RWPE2 (cell line): ENCODE measurements at regions not wholly inside any gene's neighbourhood (a gene's known extent, or its start where the extent isn't known, plus 50 kb on each side); places are given as distances from the start of the nearest gene placed in this dataset.
"Not testable (repeated sequence)": the region's sequence is repeated elsewhere in the genome, so short reads cannot be mapped to it uniquely, and the experiment has no call there.

Experiments
- ATAC-seq: fragments of 200-7000 bp; cut with Tn5 transposase; 3 replicates; pipeline ENCODE4 v1.9.1; 2021; ENCODE audit warnings: low read depth
- DNase-seq: peaks from one replicate; pipeline ENCODE4 v3.0.0-alpha.2; 2020; ENCODE audit warnings: low spot score
- H3K27ac ChIP-seq: fragments of 450-650 bp; 2 replicates; pipeline ENCODE4 v1.5.1; 2017; ENCODE audit warnings: mild to moderate bottlenecking; ENCODE audit not compliant: poor library complexity, severe bottlenecking
- H3K27me3 ChIP-seq: fragments of 250-450 bp; sonication (Bioruptor Pico); 2 replicates; pipeline ENCODE4 v1.5.1; 2021; ENCODE audit warnings: mild to moderate bottlenecking, moderate library complexity; ENCODE audit not compliant: insufficient read depth, poor library complexity, severe bottlenecking
- H3K36me3 ChIP-seq: fragments of 250-450 bp; sonication (Bioruptor Pico); 2 replicates; pipeline ENCODE4 v1.5.1; 2020; ENCODE audit warnings: low read depth, mild to moderate bottlenecking, moderate library complexity
- H3K4me1 ChIP-seq: fragments of 250-450 bp; sonication (Bioruptor Pico); 2 replicates; pipeline ENCODE4 v1.5.1; 2021; ENCODE audit warnings: mild to moderate bottlenecking, moderate library complexity; ENCODE audit not compliant: insufficient read depth, poor library complexity, severe bottlenecking
- H3K4me3 ChIP-seq: fragments of 250-450 bp; sonication (Bioruptor Pico); 2 replicates; pipeline ENCODE4 v1.5.1; 2021; ENCODE audit warnings: mild to moderate bottlenecking, moderate library complexity; ENCODE audit not compliant: severe bottlenecking
- H3K9me3 ChIP-seq: fragments of 250-450 bp; sonication (Bioruptor Pico); 2 replicates; pipeline ENCODE4 v1.5.1; 2021; ENCODE audit warnings: mild to moderate bottlenecking, moderate library complexity; ENCODE audit not compliant: severe bottlenecking
- TF ChIP-seq, protein P1 (sequence below): fragments of 450-650 bp; IDR thresholded peaks from one replicate; pipeline ENCODE4 v1.5.1; 2017; ENCODE audit warnings: mild to moderate bottlenecking, moderate library complexity; ENCODE audit not compliant: poor library complexity, severe bottlenecking

- H3K27me3 ChIP-seq = no peaks in the 10 kb centered on the region
- H3K4me1 ChIP-seq = no peaks in the 10 kb centered on the region
- DNase-seq = no peak
- H3K9me3 ChIP-seq = no peaks in the 10 kb centered on the region
- no peak overlapping the region for H3K4me3 ChIP-seq
- no peak for ATAC-seq
- no peak overlapping the region for H3K27ac ChIP-seq
- H3K36me3 ChIP-seq = no peaks in the 10 kb centered on the region
- TF ChIP-seq, protein P1, sequence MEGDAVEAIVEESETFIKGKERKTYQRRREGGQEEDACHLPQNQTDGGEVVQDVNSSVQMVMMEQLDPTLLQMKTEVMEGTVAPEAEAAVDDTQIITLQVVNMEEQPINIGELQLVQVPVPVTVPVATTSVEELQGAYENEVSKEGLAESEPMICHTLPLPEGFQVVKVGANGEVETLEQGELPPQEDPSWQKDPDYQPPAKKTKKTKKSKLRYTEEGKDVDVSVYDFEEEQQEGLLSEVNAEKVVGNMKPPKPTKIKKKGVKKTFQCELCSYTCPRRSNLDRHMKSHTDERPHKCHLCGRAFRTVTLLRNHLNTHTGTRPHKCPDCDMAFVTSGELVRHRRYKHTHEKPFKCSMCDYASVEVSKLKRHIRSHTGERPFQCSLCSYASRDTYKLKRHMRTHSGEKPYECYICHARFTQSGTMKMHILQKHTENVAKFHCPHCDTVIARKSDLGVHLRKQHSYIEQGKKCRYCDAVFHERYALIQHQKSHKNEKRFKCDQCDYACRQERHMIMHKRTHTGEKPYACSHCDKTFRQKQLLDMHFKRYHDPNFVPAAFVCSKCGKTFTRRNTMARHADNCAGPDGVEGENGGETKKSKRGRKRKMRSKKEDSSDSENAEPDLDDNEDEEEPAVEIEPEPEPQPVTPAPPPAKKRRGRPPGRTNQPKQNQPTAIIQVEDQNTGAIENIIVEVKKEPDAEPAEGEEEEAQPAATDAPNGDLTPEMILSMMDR = no peak
Observed at GRCh38 chr11:44472916-44473315, 92.5 kb upstream of the CD82 start.

GRCh38 chr11:44474702-44475101, 90.8 kb upstream of the CD82 start:
- peaks cover 1% of the 10 kb centered on the region for H3K27me3 ChIP-seq
- TF ChIP-seq, protein P1 = no peak
- no peaks in the 10 kb centered on the region for H3K36me3 ChIP-seq
- no peak overlapping the region for H3K27ac ChIP-seq
- H3K4me3 ChIP-seq = no peak overlapping the region
- H3K4me1 ChIP-seq = no peaks in the 10 kb centered on the region
- no peak for DNase-seq
- H3K9me3 ChIP-seq = no peaks in the 10 kb centered on the region
- no peak for ATAC-seq

DNA sequence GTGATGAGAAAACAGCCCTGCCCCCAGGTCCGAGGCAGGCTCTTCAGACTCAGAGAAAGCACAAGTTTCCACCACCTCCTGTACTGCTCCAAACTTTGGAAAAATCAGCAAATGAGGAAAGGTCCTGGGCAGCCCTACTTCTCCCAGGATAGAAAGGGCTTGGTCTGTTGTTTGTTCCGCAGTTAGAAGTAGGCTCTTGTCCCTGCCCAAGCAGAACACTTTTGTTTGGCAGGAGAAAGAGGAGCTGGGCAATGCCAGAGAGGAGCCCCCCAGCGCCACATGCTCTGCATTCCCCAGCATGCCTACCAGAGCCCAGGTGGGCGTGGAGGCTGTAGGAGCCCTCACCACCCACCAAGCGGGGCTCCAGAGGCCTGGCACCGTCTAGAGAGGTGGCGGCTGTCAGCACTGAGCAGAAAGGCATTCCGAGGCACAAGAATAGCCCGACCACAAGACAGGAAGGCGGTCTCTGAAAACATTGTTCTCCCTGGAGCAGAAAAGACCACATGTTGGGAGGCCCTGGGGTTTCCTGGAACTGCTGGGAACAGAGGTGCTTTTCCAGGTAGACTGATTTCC, 90.3 kb upstream of the CD82 start:
- DNase-seq (no peak), ATAC-seq (no peak)
- TF ChIP-seq, protein P1 = no peak
- Histone ChIP-seq H3K9me3 (no peaks in the 10 kb centered on the region), H3K27ac (no peak overlapping the region), H3K4me1 (no peaks in the 10 kb centered on the region), H3K27me3 (peaks cover 4% of the 10 kb centered on the region), H3K36me3 (no peaks in the 10 kb centered on the region), H3K4me3 (no peak overlapping the region)

GRCh38 chr11:44482338-44482737, 83.1 kb upstream of the CD82 start:
- not testable (repeated sequence) for H3K4me1 ChIP-seq, DNase-seq, H3K27ac ChIP-seq, H3K36me3 ChIP-seq, H3K9me3 ChIP-seq, H3K27me3 ChIP-seq, ATAC-seq, H3K4me3 ChIP-seq

GRCh38 chr11:44483919-44484610, 81.4 kb upstream of the CD82 start:
- DNase-seq (no peak), ATAC-seq (no peak)
- Histone ChIP-seq H3K36me3 (no peaks in the 10 kb centered on the region), H3K27me3 (peaks cover 4% of the 10 kb centered on the region), H3K9me3 (no peaks in the 10 kb centered on the region), H3K4me1 (no peaks in the 10 kb centered on the region), H3K27ac (no peak overlapping the region), H3K4me3 (no peak overlapping the region)
- TF ChIP-seq, protein P1 = no peak
